ENCODE measurements at regions not wholly inside any gene's neighbourhood (a gene's known extent, or its start where the extent isn't known, plus 50 kb on each side); places are given as distances from the start of the nearest gene placed in this dataset.
"Not testable (repeated sequence)": the region's sequence is repeated elsewhere in the genome, so short reads cannot be mapped to it uniquely, and the experiment has no call there.

- no CpG with 5 or more reads among the region's 1 CpG for WGBS (ENCODE audit: insufficient coverage, insufficient read length)
- DNase-seq (ENCODE audit: low read depth, low spot score), result no peak
- H3K4me1 ChIP-seq (ENCODE audit: control insufficient read depth, insufficient read depth, low read length), result peaks cover 3% of the 10 kb centered on the region; the same call in 1 of the 2 replicates
These were observed 763.1 kb downstream of the UQCRFS1 start for GRCh38 chr19:28449803-28450202.

GRCh38 chr19:28446511-28446910 is 766.4 kb downstream of the UQCRFS1 start:
- WGBS (ENCODE audit: insufficient coverage, insufficient read length), result no CpG with 5 or more reads among the region's 12 CpGs
- peaks cover 6% of the 10 kb centered on the region; the same call in 1 of the 2 replicates for H3K4me1 ChIP-seq (ENCODE audit: control insufficient read depth, insufficient read depth, low read length)
- no peak overlapping the region for H3K4me3 ChIP-seq (ENCODE audit: low read length)
- H3K27me3 ChIP-seq (ENCODE audit: control insufficient read depth, insufficient read depth, low read length), result no peaks in the 10 kb centered on the region
- H3K27ac ChIP-seq (ENCODE audit: low read length), result no peak overlapping the region
- H3K9me3 ChIP-seq (ENCODE audit: control insufficient read depth, insufficient read depth, low read length), result no peaks in the 10 kb centered on the region
- DNase-seq (ENCODE audit: low read depth, low spot score), result no peak
- H3K36me3 ChIP-seq (ENCODE audit: control insufficient read depth, insufficient read depth, low read length), result no peaks in the 10 kb centered on the region

More at GRCh38 chr19:28449803-28450202, 763.1 kb downstream of the UQCRFS1 start:
- no peak overlapping the region for H3K4me3 ChIP-seq (ENCODE audit: low read length)
- H3K9me3 ChIP-seq (ENCODE audit: control insufficient read depth, insufficient read depth, low read length), result no peaks in the 10 kb centered on the region
- H3K27ac ChIP-seq (ENCODE audit: low read length), result no peak overlapping the region
- no peaks in the 10 kb centered on the region for H3K27me3 ChIP-seq (ENCODE audit: control insufficient read depth, insufficient read depth, low read length)
- H3K36me3 ChIP-seq (ENCODE audit: control insufficient read depth, insufficient read depth, low read length), result no peaks in the 10 kb centered on the region

- no peaks in the 10 kb centered on the region for H3K36me3 ChIP-seq (ENCODE audit: control insufficient read depth, insufficient read depth, low read length)
- no peak for DNase-seq (ENCODE audit: low read depth, low spot score)
- no peak overlapping the region for H3K27ac ChIP-seq (ENCODE audit: low read length)
- no peaks in the 10 kb centered on the region for H3K27me3 ChIP-seq (ENCODE audit: control insufficient read depth, insufficient read depth, low read length)
- WGBS (ENCODE audit: insufficient coverage, insufficient read length), result no CpG with 5 or more reads among the region's 11 CpGs
- H3K9me3 ChIP-seq (ENCODE audit: control insufficient read depth, insufficient read depth, low read length), result no peaks in the 10 kb centered on the region
- no peak overlapping the region for H3K4me3 ChIP-seq (ENCODE audit: low read length)
- peaks cover 6% of the 10 kb centered on the region; the same call in 1 of the 2 replicates for H3K4me1 ChIP-seq (ENCODE audit: control insufficient read depth, insufficient read depth, low read length)
These were observed 767.1 kb downstream of the UQCRFS1 start for GRCh38 chr19:28445826-28446225.

DNA sequence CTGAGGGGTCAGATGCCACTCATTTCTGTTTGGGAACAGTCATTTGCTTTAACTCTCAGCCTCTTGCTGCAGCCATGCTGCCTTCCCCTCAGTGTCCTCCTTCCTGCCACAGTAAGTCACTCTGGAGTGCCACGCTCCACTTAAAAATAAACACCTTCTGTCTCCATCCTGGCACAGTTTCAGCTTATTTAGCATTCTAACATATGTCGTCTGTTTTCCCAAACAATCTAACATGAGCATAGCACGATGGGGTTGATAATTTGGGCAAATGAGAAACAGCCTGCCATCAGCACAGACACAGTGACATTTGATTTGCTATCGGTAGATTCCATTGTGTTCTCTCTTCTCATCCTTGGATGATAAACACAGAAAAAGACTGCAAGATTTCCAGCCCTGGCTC is 768.6 kb downstream of the UQCRFS1 start:
- H3K4me3 ChIP-seq (ENCODE audit: low read length), result no peak overlapping the region
- WGBS (ENCODE audit: insufficient coverage, insufficient read length), result no CpG with 5 or more reads among the region's 4 CpGs
- DNase-seq (ENCODE audit: low read depth, low spot score), result no peak

DNA sequence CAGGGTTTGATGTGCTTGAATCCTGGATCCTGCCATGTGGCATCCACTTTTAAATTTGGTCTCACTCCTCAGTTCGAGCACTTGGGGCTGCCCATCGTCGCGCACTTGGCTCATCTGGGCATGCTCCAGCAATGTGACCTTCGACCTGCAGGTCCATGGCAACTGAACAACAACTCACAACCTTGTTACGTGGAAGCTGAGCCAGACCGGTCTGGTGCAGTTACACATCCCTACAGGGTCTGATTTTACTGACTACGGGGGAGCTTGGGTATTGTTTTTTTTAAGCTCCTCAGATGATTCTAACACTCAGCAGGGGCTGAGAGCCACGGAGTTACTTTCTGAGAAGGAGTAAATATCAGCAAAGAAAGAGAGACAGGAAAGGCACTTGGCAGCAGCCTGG is 769.6 kb downstream of the UQCRFS1 start:
- Histone ChIP-seq H3K36me3 (ENCODE audit: control insufficient read depth, insufficient read depth, low read length) (no peaks in the 10 kb centered on the region), H3K4me3 (ENCODE audit: low read length) (no peak overlapping the region), H3K9me3 (ENCODE audit: control insufficient read depth, insufficient read depth, low read length) (no peaks in the 10 kb centered on the region; the same call in 1 of the 2 replicates), H3K27me3 (ENCODE audit: control insufficient read depth, insufficient read depth, low read length) (no peaks in the 10 kb centered on the region), H3K27ac (ENCODE audit: low read length) (no peak overlapping the region), H3K4me1 (ENCODE audit: control insufficient read depth, insufficient read depth, low read length) (peaks cover 6% of the 10 kb centered on the region; the same call in 1 of the 2 replicates)
- whole genome bisulfite sequencing (ENCODE audit: insufficient coverage, insufficient read length), result no CpG with 5 or more reads among the region's 9 CpGs
- no peak for DNase-seq (ENCODE audit: low read depth, low spot score)

More for the DNA sequence above, 768.6 kb downstream of the UQCRFS1 start:
- H3K36me3 ChIP-seq (ENCODE audit: control insufficient read depth, insufficient read depth, low read length), result no peaks in the 10 kb centered on the region
- H3K27me3 ChIP-seq (ENCODE audit: control insufficient read depth, insufficient read depth, low read length), result no peaks in the 10 kb centered on the region
- H3K4me1 ChIP-seq (ENCODE audit: control insufficient read depth, insufficient read depth, low read length), result peaks cover 6% of the 10 kb centered on the region; the same call in 1 of the 2 replicates
- no peak overlapping the region for H3K27ac ChIP-seq (ENCODE audit: low read length)
- H3K9me3 ChIP-seq (ENCODE audit: control insufficient read depth, insufficient read depth, low read length), result no peaks in the 10 kb centered on the region; the same call in 1 of the 2 replicates

GRCh38 chr19:28437390-28438346 is 775.3 kb downstream of the UQCRFS1 start:
- WGBS (ENCODE audit: insufficient coverage, insufficient read length), result no CpG with 5 or more reads among the region's 11 CpGs
- Histone ChIP-seq H3K4me1 (ENCODE audit: control insufficient read depth, insufficient read depth, low read length) (no peaks in the 10 kb centered on the region), H3K9me3 (ENCODE audit: control insufficient read depth, insufficient read depth, low read length) (peaks cover 4% of the 10 kb centered on the region), H3K4me3 (ENCODE audit: low read length) (no peak overlapping the region), H3K27ac (ENCODE audit: low read length) (no peak overlapping the region), H3K27me3 (ENCODE audit: control insufficient read depth, insufficient read depth, low read length) (no peaks in the 10 kb centered on the region), H3K36me3 (ENCODE audit: control insufficient read depth, insufficient read depth, low read length) (peaks cover 6% of the 10 kb centered on the region; the same call in 1 of the 2 replicates)
- no peak for DNase-seq (ENCODE audit: low read depth, low spot score)

- no peak overlapping the region for H3K27ac ChIP-seq (ENCODE audit: low read length)
- H3K36me3 ChIP-seq (ENCODE audit: control insufficient read depth, insufficient read depth, low read length), result peaks cover 6% of the 10 kb centered on the region; the same call in 1 of the 2 replicates
- H3K27me3 ChIP-seq (ENCODE audit: control insufficient read depth, insufficient read depth, low read length), result no peaks in the 10 kb centered on the region
- H3K9me3 ChIP-seq (ENCODE audit: control insufficient read depth, insufficient read depth, low read length), result peaks cover 4% of the 10 kb centered on the region
- H3K4me3 ChIP-seq (ENCODE audit: low read length), result no peak overlapping the region
- H3K4me1 ChIP-seq (ENCODE audit: control insufficient read depth, insufficient read depth, low read length), result no peaks in the 10 kb centered on the region
- WGBS (ENCODE audit: insufficient coverage, insufficient read length), result no CpG with 5 or more reads among the region's 4 CpGs
- DNase-seq (ENCODE audit: low read depth, low spot score), result no peak
These were observed 776.6 kb downstream of the UQCRFS1 start for GRCh38 chr19:28436320-28436719.

DNA sequence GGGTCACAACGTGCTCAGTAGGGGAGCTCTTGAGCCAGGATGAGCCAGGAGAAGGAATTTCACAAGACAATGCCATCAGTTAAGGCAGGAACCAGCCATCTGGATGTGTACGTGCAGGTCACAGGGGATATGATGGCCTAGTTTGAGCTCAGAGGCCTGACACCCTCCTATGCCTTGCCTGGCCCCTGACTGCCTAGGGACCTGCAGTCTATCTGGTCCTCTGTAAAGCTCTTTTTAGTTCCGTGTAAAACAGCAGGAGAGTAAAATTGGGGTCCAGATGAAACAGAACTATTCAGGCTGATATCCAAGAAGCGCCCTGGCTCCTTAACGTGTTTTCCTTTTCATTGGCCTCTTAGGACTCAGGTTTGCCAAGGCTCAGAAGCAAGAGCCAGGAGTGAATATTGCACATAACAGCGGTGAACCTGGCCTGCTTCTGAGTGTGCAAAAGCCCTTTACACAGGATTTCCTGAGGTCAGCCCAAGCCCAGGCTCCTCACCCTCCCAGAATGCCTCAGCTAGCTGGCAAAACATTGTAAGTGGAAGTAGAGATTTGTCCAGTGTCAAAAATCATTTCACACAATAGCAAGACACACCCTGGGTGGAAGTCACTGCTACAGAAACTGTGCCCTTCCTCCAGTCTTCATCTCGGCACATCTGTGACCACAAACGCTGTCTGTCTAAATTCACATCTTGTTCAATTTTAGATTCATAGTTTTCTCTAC is 777.2 kb downstream of the UQCRFS1 start:
- Histone ChIP-seq H3K9me3 (ENCODE audit: control insufficient read depth, insufficient read depth, low read length) (peaks cover 4% of the 10 kb centered on the region), H3K4me1 (ENCODE audit: control insufficient read depth, insufficient read depth, low read length) (0 out of 2 replicates have a peak, but pooled peaks cover 2% of the 10 kb centered on the region), H3K27me3 (ENCODE audit: control insufficient read depth, insufficient read depth, low read length) (no peaks in the 10 kb centered on the region), H3K27ac (ENCODE audit: low read length) (no peak overlapping the region), H3K4me3 (ENCODE audit: low read length) (no peak overlapping the region), H3K36me3 (ENCODE audit: control insufficient read depth, insufficient read depth, low read length) (peaks cover 6% of the 10 kb centered on the region; the same call in 1 of the 2 replicates)
- WGBS (ENCODE audit: insufficient coverage, insufficient read length), result no CpG with 5 or more reads among the region's 8 CpGs
- DNase-seq (ENCODE audit: low read depth, low spot score), result no peak

GRCh38 chr19:28434794-28435193 is 778.2 kb downstream of the UQCRFS1 start:
- H3K27ac ChIP-seq (ENCODE audit: low read length); H3K4me1 ChIP-seq (ENCODE audit: control insufficient read depth, insufficient read depth, low read length); H3K4me3 ChIP-seq (ENCODE audit: low read length); H3K9me3 ChIP-seq (ENCODE audit: control insufficient read depth, insufficient read depth, low read length); H3K27me3 ChIP-seq (ENCODE audit: control insufficient read depth, insufficient read depth, low read length); H3K36me3 ChIP-seq (ENCODE audit: control insufficient read depth, insufficient read depth, low read length); DNase-seq (ENCODE audit: low read depth, low spot score): not testable (repeated sequence)
- WGBS (ENCODE audit: insufficient coverage, insufficient read length), result 88% methylated on average over 1 of the region's 9 CpGs

DNA sequence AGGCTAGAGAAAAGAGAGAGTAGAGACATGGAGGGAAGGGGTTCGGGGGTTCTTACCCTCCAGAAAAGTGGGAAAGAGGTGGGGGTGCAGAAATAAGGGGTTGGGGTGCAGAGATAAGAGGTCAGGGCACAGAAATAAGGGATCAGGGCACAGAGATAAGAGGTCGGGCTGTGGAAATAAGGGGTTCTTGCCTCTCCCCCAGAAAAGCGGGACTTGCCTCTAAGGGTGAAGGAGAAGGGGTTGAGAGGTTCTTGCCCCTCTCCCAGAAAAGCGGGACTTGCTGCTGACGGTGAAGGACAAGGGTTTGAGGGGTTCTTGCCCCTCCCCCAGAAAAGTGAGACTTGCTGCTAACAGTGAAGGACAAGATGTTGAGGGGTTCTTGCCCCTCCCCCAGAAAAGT is 778.6 kb downstream of the UQCRFS1 start:
- not testable (repeated sequence) for H3K27ac ChIP-seq (ENCODE audit: low read length); H3K9me3 ChIP-seq (ENCODE audit: control insufficient read depth, insufficient read depth, low read length); H3K36me3 ChIP-seq (ENCODE audit: control insufficient read depth, insufficient read depth, low read length); DNase-seq (ENCODE audit: low read depth, low spot score); H3K27me3 ChIP-seq (ENCODE audit: control insufficient read depth, insufficient read depth, low read length); H3K4me3 ChIP-seq (ENCODE audit: low read length); H3K4me1 ChIP-seq (ENCODE audit: control insufficient read depth, insufficient read depth, low read length)
- WGBS (ENCODE audit: insufficient coverage, insufficient read length), result no CpG with 5 or more reads among the region's 5 CpGs

Data from iPS DF 6.9 (cell line).